ENCODE measurements at regions not wholly inside any gene's neighbourhood (a gene's known extent, or its start where the extent isn't known, plus 50 kb on each side); places are given as distances from the start of the nearest gene placed in this dataset.

GRCh38 chr2:147037048-147037447 is 807.8 kb upstream of the ACVR2A start:
- H3K4me3 ChIP-seq (ENCODE audit: control insufficient read depth, low read depth, low read length): no peak overlapping the region
- no peak for TF ChIP-seq CTCF (IDR thresholded peaks at IDR 0.05; ENCODE audit: control insufficient read depth, insufficient read depth, low read depth, low read length, missing control alignments)
- no peak for DNase-seq (ENCODE audit: low read depth)

GRCh38 chr2:147033044-147033443 is 811.8 kb upstream of the ACVR2A start:
- H3K4me3 ChIP-seq (ENCODE audit: control insufficient read depth, low read depth, low read length): no peak overlapping the region
- no peak for TF ChIP-seq CTCF (IDR thresholded peaks at IDR 0.05; ENCODE audit: control insufficient read depth, insufficient read depth, low read depth, low read length, missing control alignments)
- no peak for DNase-seq (ENCODE audit: low read depth)

- H3K4me3 ChIP-seq (ENCODE audit: control insufficient read depth, low read depth, low read length): no peak overlapping the region
- no peak for TF ChIP-seq CTCF (IDR thresholded peaks at IDR 0.05; ENCODE audit: control insufficient read depth, insufficient read depth, low read depth, low read length, missing control alignments)
- no peak for DNase-seq (ENCODE audit: low read depth)
Observed at GRCh38 chr2:147031897-147032296, 812.9 kb upstream of the ACVR2A start.

GRCh38 chr2:147030966-147031720 is 813.7 kb upstream of the ACVR2A start:
- H3K4me3 ChIP-seq (ENCODE audit: control insufficient read depth, low read depth, low read length): no peak overlapping the region
- DNase-seq (ENCODE audit: low read depth): no peak
- no peak for TF ChIP-seq CTCF (IDR thresholded peaks at IDR 0.05; ENCODE audit: control insufficient read depth, insufficient read depth, low read depth, low read length, missing control alignments)

GRCh38 chr2:147027436-147027835 is 817.4 kb upstream of the ACVR2A start:
- TF ChIP-seq CTCF (IDR thresholded peaks at IDR 0.05; ENCODE audit: control insufficient read depth, insufficient read depth, low read depth, low read length, missing control alignments): no peak

GRCh38 chr2:147026664-147027295 is 818.0 kb upstream of the ACVR2A start:
- no peak overlapping the region for H3K4me3 ChIP-seq (ENCODE audit: control insufficient read depth, low read depth, low read length)
- no peak for DNase-seq (ENCODE audit: low read depth)
- TF ChIP-seq CTCF (IDR thresholded peaks at IDR 0.05; ENCODE audit: control insufficient read depth, insufficient read depth, low read depth, low read length, missing control alignments): no peak

More at GRCh38 chr2:147027436-147027835, 817.4 kb upstream of the ACVR2A start:
- DNase-seq (ENCODE audit: low read depth): no peak
- H3K4me3 ChIP-seq (ENCODE audit: control insufficient read depth, low read depth, low read length): no peak overlapping the region
